H9 (cell line): ENCODE measurements at regions not wholly inside any gene's neighbourhood (a gene's known extent, or its start where the extent isn't known, plus 50 kb on each side); places are given as distances from the start of the nearest gene placed in this dataset.

Experiments used
- DNase-seq: peaks from one replicate; pipeline ENCODE4 v3.0.0-alpha.2; 2017
- H2AFZ ChIP-seq: one replicate; pipeline ENCODE4 v1.6.1; 2013; ENCODE audit warnings: mild to moderate bottlenecking, low read length, control low read depth, moderate library complexity
- H2AK5ac ChIP-seq: 2 replicates; pipeline ENCODE4 v1.6.1; 2013; ENCODE audit warnings: low read length, control low read depth, mixed read lengths; ENCODE audit not compliant: insufficient read length
- H2BK120ac ChIP-seq: one replicate; pipeline ENCODE4 v1.6.1; 2013; ENCODE audit warnings: low read depth, mild to moderate bottlenecking, low read length, control low read depth, inconsistent platforms; ENCODE audit not compliant: poor library complexity, severe bottlenecking
- H2BK12ac ChIP-seq: 2 replicates; pipeline ENCODE4 v1.6.1; 2013; ENCODE audit warnings: low read length, control low read depth, mixed read lengths, low read depth; ENCODE audit not compliant: insufficient read length
- H2BK15ac ChIP-seq: 2 replicates; pipeline ENCODE4 v1.6.1; 2013; ENCODE audit warnings: low read depth, low read length, control low read depth
- H2BK20ac ChIP-seq: one replicate; pipeline ENCODE4 v1.6.1; 2013; ENCODE audit warnings: low read depth, mild to moderate bottlenecking, low read length, control low read depth, inconsistent platforms; ENCODE audit not compliant: poor library complexity, severe bottlenecking
- H2BK5ac ChIP-seq: 2 replicates; pipeline ENCODE4 v1.6.1; 2013; ENCODE audit warnings: low read length, control low read depth, mixed read lengths; ENCODE audit not compliant: insufficient read length
- H3K14ac ChIP-seq: 2 replicates; pipeline ENCODE4 v1.6.1; 2013; ENCODE audit warnings: low read length, control low read depth; ENCODE audit not compliant: insufficient read depth
- H3K18ac ChIP-seq: 2 replicates; pipeline ENCODE4 v1.6.1; 2013; ENCODE audit warnings: low read depth, mild to moderate bottlenecking, mixed read lengths, low read length, control low read depth; ENCODE audit not compliant: insufficient read length
- H3K23ac ChIP-seq: 2 replicates; pipeline ENCODE4 v1.6.1; 2013; ENCODE audit warnings: low read length, control low read depth, mixed read lengths, low read depth; ENCODE audit not compliant: insufficient read length
- H3K23me2 ChIP-seq: 2 replicates; pipeline ENCODE4 v1.6.1; 2013; ENCODE audit warnings: low read depth, mild to moderate bottlenecking, mixed read lengths, low read length, control low read depth; ENCODE audit not compliant: insufficient read length, poor library complexity, severe bottlenecking
- H3K27ac ChIP-seq: 2 replicates; pipeline ENCODE4 v1.5.1; 2013; ENCODE audit warnings: low read length, control low read depth, mixed read lengths, low read depth; ENCODE audit not compliant: insufficient read length
- H3K27me3 ChIP-seq: 2 replicates; pipeline ENCODE4 v1.6.1; 2013; ENCODE audit warnings: low read length, control low read depth, inconsistent platforms; ENCODE audit not compliant: insufficient read depth
- H3K4ac ChIP-seq: 2 replicates; pipeline ENCODE4 v1.6.1; 2013; ENCODE audit warnings: low read depth, mild to moderate bottlenecking, control low read depth, inconsistent platforms, low read length, moderate library complexity
- H3K4me1 ChIP-seq: 2 replicates; pipeline ENCODE4 v1.6.1; 2013; ENCODE audit warnings: low read length, control low read depth, inconsistent platforms; ENCODE audit not compliant: insufficient read depth
- H3K4me2 ChIP-seq: 2 replicates; pipeline ENCODE4 v1.6.1; 2013; ENCODE audit warnings: low read length, control low read depth, mixed read lengths; ENCODE audit not compliant: insufficient read length, insufficient read depth
- H3K56ac ChIP-seq: 2 replicates; pipeline ENCODE4 v1.6.1; 2013; ENCODE audit warnings: low read depth, mild to moderate bottlenecking, mixed read lengths, low read length, control low read depth; ENCODE audit not compliant: insufficient read length
- H3K79me1 ChIP-seq: 2 replicates; pipeline ENCODE4 v1.6.1; 2013; ENCODE audit warnings: low read depth, mild to moderate bottlenecking, moderate library complexity, low read length, control low read depth, inconsistent platforms; ENCODE audit not compliant: insufficient read depth, poor library complexity, severe bottlenecking
- H3K79me2 ChIP-seq: 2 replicates; pipeline ENCODE4 v1.6.1; 2013; ENCODE audit warnings: low read length, control low read depth, inconsistent platforms; ENCODE audit not compliant: insufficient read depth
- H3K9ac ChIP-seq: 2 replicates; pipeline ENCODE4 v1.6.1; 2013; ENCODE audit warnings: low read length, control low read depth, mixed read lengths; ENCODE audit not compliant: insufficient read length; ENCODE audit errors: extremely low read depth
- H3K9me3 ChIP-seq: one replicate; pipeline ENCODE4 v1.6.1; 2013; ENCODE audit warnings: low read depth, low read length, inconsistent platforms; ENCODE audit not compliant: control insufficient read depth
- H3T11ph ChIP-seq: one replicate; pipeline ENCODE4 v1.6.1; 2013; ENCODE audit warnings: mild to moderate bottlenecking, low read length, control low read depth, inconsistent platforms
- H4K20me1 ChIP-seq: one replicate; pipeline ENCODE4 v1.6.1; 2013; ENCODE audit not compliant: control insufficient read depth, insufficient read length, insufficient read depth
- H4K5ac ChIP-seq: 2 replicates; pipeline ENCODE4 v1.6.1; 2013; ENCODE audit warnings: low read depth, mild to moderate bottlenecking, mixed read lengths, low read length, control low read depth; ENCODE audit not compliant: insufficient read length
- H4K8ac ChIP-seq: replicated peaks from 2 replicates; pipeline ENCODE4 v1.6.1; 2013; ENCODE audit warnings: low read length, control low read depth, mixed read lengths, low read depth; ENCODE audit not compliant: insufficient read length
- H4K91ac ChIP-seq: 2 replicates; pipeline ENCODE4 v1.6.1; 2013; ENCODE audit warnings: low read depth, mild to moderate bottlenecking, moderate library complexity, mixed read lengths, low read length, control low read depth; ENCODE audit not compliant: insufficient read length
- H3K27ac Mint-ChIP-seq, 3 experiments: 2 replicates in 2 of 3; 3 replicates in 1 of 3; pipeline ENCODE4 v1.8.0; 2020 to 2021; ENCODE audit warnings: mixed read lengths in 3 of 3, mild to moderate bottlenecking in 1 of 3, moderate library complexity in 1 of 3
- H3K27me3 Mint-ChIP-seq: 2 replicates; pipeline ENCODE4 v1.8.0; 2021; ENCODE audit warnings: low read depth, mild to moderate bottlenecking, moderate library complexity, mixed read lengths
- H3K36me3 Mint-ChIP-seq, 3 experiments: 2 replicates in 2 of 3; 3 replicates in 1 of 3; pipeline ENCODE4 v1.8.0; 2020 to 2021; ENCODE audit warnings: low read depth in 3 of 3, mixed read lengths in 3 of 3; ENCODE audit not compliant: insufficient read depth in 1 of 3
- H3K4me1 Mint-ChIP-seq, 2 experiments: 2 replicates each; pipeline ENCODE4 v1.8.0; 2020; ENCODE audit warnings: mixed read lengths in 2 of 2
- H3K4me3 Mint-ChIP-seq, 2 experiments: 2 replicates in 1 of 2; 3 replicates in 1 of 2; pipeline ENCODE4 v1.8.0; 2020 to 2021; ENCODE audit warnings: mild to moderate bottlenecking in 2 of 2, mixed read lengths in 2 of 2, moderate library complexity in 1 of 2
- H3K9me3 Mint-ChIP-seq, 2 experiments: 2 replicates in 1 of 2; 3 replicates in 1 of 2; pipeline ENCODE4 v1.8.0; 2020; ENCODE audit warnings: mild to moderate bottlenecking in 2 of 2, mixed read lengths in 2 of 2, moderate library complexity in 1 of 2
- CTCF ChIP-seq: fragments of 200-600 bp; sonication (generic); conservative IDR thresholded peaks from 3 replicates; pipeline ENCODE4 v1.8.0; 2021; ENCODE audit warnings: antibody characterized with exemption, mild to moderate bottlenecking
- WGBS: extraction: QIAGEN DNeasy Blood & Tissue Kit; methylation state at CpG from one replicate; pipeline ENCODE4 v1.1.7; 2013; ENCODE audit warnings: missing lambda C conversion rate, low lambda C conversion rate, mixed read lengths; ENCODE audit not compliant: insufficient read length; ENCODE audit errors: extremely low coverage; 5-methylcytosine and 5-hydroxymethylcytosine counted together

GRCh38 chr6:134457941-134458340 is 140.0 kb upstream of the SGK1 start:
- H2BK5ac ChIP-seq: no peak overlapping the region
- no peak overlapping the region for H4K91ac ChIP-seq
- no peak overlapping the region for H3T11ph ChIP-seq
- no peak overlapping the region for H4K8ac ChIP-seq
- H3K23me2 ChIP-seq: no peaks in the 10 kb centered on the region
- no peaks in the 10 kb centered on the region for H3K79me2 ChIP-seq
- H3K18ac ChIP-seq: no peak overlapping the region
- no peaks in the 10 kb centered on the region for H3K9me3 Mint-ChIP-seq
- H3K4me3 Mint-ChIP-seq: no peak overlapping the region
- H3K4ac ChIP-seq: no peak overlapping the region
- H3K79me1 ChIP-seq: no peaks in the 10 kb centered on the region
- H2BK20ac ChIP-seq: no peak overlapping the region
- H3K4me2 ChIP-seq: no peak overlapping the region
- H4K20me1 ChIP-seq: no peaks in the 10 kb centered on the region
- H3K27me3 Mint-ChIP-seq: no peaks in the 10 kb centered on the region
- H4K5ac ChIP-seq: no peak overlapping the region
- H3K36me3 Mint-ChIP-seq: no peaks in the 10 kb centered on the region; a peak in 1 of 7 replicates
- no peak overlapping the region for H2BK15ac ChIP-seq
- H3K23ac ChIP-seq: no peak overlapping the region
- H3K27ac Mint-ChIP-seq: no peak overlapping the region
- H3K27ac ChIP-seq: no peak overlapping the region
- no peaks in the 10 kb centered on the region for H3K9me3 ChIP-seq
- no peak overlapping the region for H3K14ac ChIP-seq
- no peak overlapping the region for H3K9ac ChIP-seq
- peaks cover 17 to 23% of the 10 kb centered on the region in 2 experiments for H3K4me1 Mint-ChIP-seq
- H2BK120ac ChIP-seq: no peak overlapping the region
- H3K27me3 ChIP-seq: no peaks in the 10 kb centered on the region
- DNase-seq: peak; percentile 53
- no peak overlapping the region for H2BK12ac ChIP-seq
- peaks cover 6% of the 10 kb centered on the region for H3K4me1 ChIP-seq
- H2AK5ac ChIP-seq: no peak overlapping the region
- TF ChIP-seq CTCF: peak; percentile 49; the same call in 2 of the 3 replicates
- H3K56ac ChIP-seq: no peak overlapping the region
- no CpG with 5 or more reads among the region's 5 CpGs for WGBS
- no peak overlapping the region for H2AFZ ChIP-seq
